K562 (cell line): ENCODE measurements at regions not wholly inside any gene's neighbourhood (a gene's known extent, or its start where the extent isn't known, plus 50 kb on each side); places are given as distances from the start of the nearest gene placed in this dataset.

ENCODE experiments used
- ATAC-seq: fragments of 200-7000 bp; cut with Tn5 transposase; 3 replicates; pipeline ENCODE4 v1.9.1; 2020; ENCODE audit warnings: moderate library complexity
- BruUV-seq: library from RNA; stranded (reverse); fragments of 400-500 nt; replicated peaks from 2 replicates; lab custom pipeline; 2021; lab: Mats Ljungman, UMichigan
- CTCF ChIA-PET: fragments of 300-600 bp; formaldehyde crosslinking; extraction: SDS; loops from one replicate; lab custom pipeline; 2021; ENCODE audit warnings: low intra/inter-chr PET ratio; lab: Yijun Ruan, JAX
- POLR2A ChIA-PET: fragments of 300-600, 350-650 bp; sonication (Branson Sonifier 250); formaldehyde crosslinking; extraction: SDS; loops from one replicate; lab custom pipeline; 2021; ENCODE audit warnings: antibody characterized with exemption, inconsistent platforms; lab: Yijun Ruan, JAX
- DNase-seq, 4 experiments: peaks; one replicate each; pipeline versions ENCODE4 v3.0.0 to v3.0.0-alpha.2; 2011 to 2018; ENCODE audit warnings: low spot score in 3 of 4, mixed read lengths in 3 of 4; ENCODE audit errors: extremely low read depth in 1 of 4
- FAIRE-seq: peaks from 2 replicates; lab custom pipeline; 2011; peaks lifted over from hg19 to GRCh38; lab: Jason Lieb, UNC
- H2AFZ ChIP-seq: 2 replicates; pipeline ENCODE4 v1.6.0; 2011; ENCODE audit warnings: low read depth, low read length, control low read depth, inconsistent platforms
- H3K27ac ChIP-seq: fragments of 200-600 bp; 3 replicates; pipeline ENCODE4 v1.8.0; 2011; ENCODE audit warnings: low read depth, mild to moderate bottlenecking, control low read depth, inconsistent platforms, low read length, moderate library complexity, mixed read lengths; ENCODE audit errors: extremely low read depth
- H3K27me3 ChIP-seq, 2 experiments: fragments of 300-600 bp in 1 of 2; 2 replicates in 1 of 2; 3 replicates in 1 of 2; pipeline versions ENCODE4 v1.6.0 to v1.8.0; 2011; ENCODE audit warnings: inconsistent platforms in 2 of 2, low read length in 2 of 2, mild to moderate bottlenecking in 1 of 2, mixed read lengths in 1 of 2, moderate library complexity in 1 of 2; ENCODE audit not compliant: control insufficient read depth in 2 of 2, insufficient read depth in 2 of 2
- H3K36me3 ChIP-seq: fragments of 300-600 bp; 3 replicates; pipeline ENCODE4 v1.8.0; 2011; ENCODE audit warnings: mild to moderate bottlenecking, low read length, inconsistent platforms; ENCODE audit not compliant: control insufficient read depth, insufficient read depth
- H3K4me1 ChIP-seq, 2 experiments: fragments of 200-600 bp in 1 of 2; replicated peaks in 1 of 2; 2 replicates in 1 of 2; 3 replicates in 1 of 2; pipeline versions ENCODE4 v1.5.1 to v1.8.0; 2011; ENCODE audit warnings: inconsistent platforms in 2 of 2, low read length in 2 of 2, mild to moderate bottlenecking in 1 of 2, mixed read lengths in 1 of 2, moderate library complexity in 1 of 2; ENCODE audit not compliant: control insufficient read depth in 2 of 2, insufficient read depth in 2 of 2
- H3K4me2 ChIP-seq: 2 replicates; pipeline ENCODE4 v1.6.1; 2011; ENCODE audit warnings: low read length, control low read depth, inconsistent platforms, mixed read lengths; ENCODE audit not compliant: insufficient read depth
- H3K4me3 ChIP-seq: fragments of 200-600 bp; sonication (generic), shearing (Covaris generic); 2 replicates; pipeline ENCODE4 v1.5.1; 2016; ENCODE audit warnings: control low read depth, inconsistent platforms
- H3K79me2 ChIP-seq: fragments of 200-600 bp; 3 replicates; pipeline ENCODE4 v1.8.0; 2011; ENCODE audit warnings: low read length, inconsistent platforms; ENCODE audit not compliant: control insufficient read depth, insufficient read depth
- H3K9ac ChIP-seq, 2 experiments: 2 replicates each; pipeline versions ENCODE4 v1.6.0 to v1.6.1; 2011; ENCODE audit warnings: low read depth in 2 of 2, low read length in 2 of 2, control low read depth in 1 of 2, inconsistent platforms in 1 of 2, mild to moderate bottlenecking in 1 of 2, mixed read lengths in 1 of 2; ENCODE audit not compliant: insufficient read depth in 1 of 2
- H3K9me1 ChIP-seq: one replicate; pipeline ENCODE4 v1.6.0; 2011; ENCODE audit warnings: inconsistent platforms, mild to moderate bottlenecking, low read length, moderate library complexity; ENCODE audit not compliant: control insufficient read depth, insufficient read depth
- H3K9me3 ChIP-seq: replicated peaks from 2 replicates; pipeline ENCODE4 v1.5.1; 2011; ENCODE audit warnings: low read depth, low read length, inconsistent platforms; ENCODE audit not compliant: control insufficient read depth, insufficient read depth
- H4K20me1 ChIP-seq: replicated peaks from 2 replicates; pipeline ENCODE4 v1.6.1; 2011; ENCODE audit warnings: low read length, inconsistent platforms, mixed read lengths; ENCODE audit not compliant: control insufficient read depth, insufficient read depth
- CTBP1 ChIP-seq: fragments of 450-650 bp; IDR thresholded peaks from 2 replicates; pipeline ENCODE4 v1.6.1; 2016; ENCODE audit warnings: borderline replicate concordance
- GTF2A2 ChIP-seq: IDR thresholded peaks from 2 replicates; pipeline ENCODE4 v1.6.1; 2016; ENCODE audit warnings: mild to moderate bottlenecking, missing genetic modification characterization, missing compliant biosample characterization
- HBP1 ChIP-seq: fragments of 450-650 bp; formaldehyde crosslinking; IDR thresholded peaks from 2 replicates; pipeline ENCODE4 v1.4.0; 2022; ENCODE audit warnings: missing genetic modification characterization
- MIER1 ChIP-seq: fragments of 450-650 bp; IDR thresholded peaks from 2 replicates; pipeline ENCODE4 v1.6.1; 2016; ENCODE audit warnings: antibody characterized with exemption, mild to moderate bottlenecking, low read depth
- NONO ChIP-seq, 2 experiments: fragments of 200-400 bp in 1 of 2; fragments of 450-650 bp in 1 of 2; formaldehyde crosslinking in 1 of 2; IDR thresholded peaks; 2 replicates each; pipeline ENCODE4 v1.6.1; 2017; ENCODE audit warnings: low read depth in 2 of 2, mild to moderate bottlenecking in 2 of 2, moderate library complexity in 2 of 2, low read length in 1 of 2
- NR2C2 ChIP-seq, 2 experiments: fragments of 200-800 bp in 1 of 2; sonication (Bioruptor generic) in 1 of 2; sonication (generic) in 1 of 2; formaldehyde crosslinking in 1 of 2; IDR thresholded peaks; 2 replicates each; pipeline versions ENCODE4 v1.6.1 to v1.8.0; 2016 to 2022; ENCODE audit warnings: mild to moderate bottlenecking in 1 of 2, missing compliant biosample characterization in 1 of 2, missing genetic modification characterization in 1 of 2, missing genetic modification reagents in 1 of 2
- PPARD ChIP-seq: fragments of 250-450 bp; sonication (Bioruptor Pico); IDR thresholded peaks from 2 replicates; pipeline ENCODE4 v1.8.0; 2022; ENCODE audit warnings: inconsistent platforms, mild to moderate bottlenecking, moderate library complexity
- RAD21 ChIP-seq, 2 experiments: fragments of 250-450 bp in 1 of 2; fragments of 450-650 bp in 1 of 2; sonication (Bioruptor Pico) in 1 of 2; formaldehyde crosslinking in 1 of 2; IDR thresholded peaks in 1 of 2; conservative IDR thresholded peaks in 1 of 2; 2 replicates each; pipeline versions ENCODE4 v1.4.0 to v1.8.0; 2020 to 2022; ENCODE audit warnings: mild to moderate bottlenecking in 2 of 2, moderate library complexity in 1 of 2
- RBM14 ChIP-seq: fragments of 200-400 bp; formaldehyde crosslinking; IDR thresholded peaks from 2 replicates; pipeline ENCODE4 v1.6.1; 2018; ENCODE audit warnings: low read depth, mild to moderate bottlenecking, low read length, moderate library complexity, borderline replicate concordance; ENCODE audit not compliant: insufficient read depth
- ZNF274 ChIP-seq: IDR thresholded peaks from 2 replicates; pipeline ENCODE4 v1.6.1; 2011; ENCODE audit warnings: low read depth, mild to moderate bottlenecking, low read length, moderate library complexity, borderline replicate concordance
- ZNF77 ChIP-seq: fragments of 250-450 bp; sonication (Bioruptor Pico); IDR thresholded peaks from 2 replicates; pipeline ENCODE4 v1.5.0; 2020
- ZNF79 ChIP-seq: fragments of 250-450 bp; sonication (Bioruptor Pico); IDR thresholded peaks from 2 replicates; pipeline ENCODE4 v1.4.0; 2020; ENCODE audit warnings: low read depth, mild to moderate bottlenecking, moderate library complexity
- WGBS: fragments of 100-300 bp; shearing (Covaris generic); methylation state at CpG from one replicate; pipeline ENCODE4 v1.1.6; 2016; ENCODE audit warnings: low coverage, mixed read lengths; ENCODE audit not compliant: insufficient coverage; ENCODE audit errors: missing lambda C conversion rate; 5-methylcytosine and 5-hydroxymethylcytosine counted together
- in situ Hi-C: fragments of 300-500 bp; cut with MboI; formaldehyde crosslinking; loops from 4 replicates; pipeline ENCODE4 v1.15.0; 2018; ENCODE audit warnings: inconsistent platforms, mixed read lengths
- intact Hi-C: fragments of 100-400 bp; cut with micrococcal nuclease; formaldehyde crosslinking; loops from 2 replicates; pipeline ENCODE4 v1.14.2; 2022

- DNase-seq (no peak), FAIRE-seq (no peak), ATAC-seq (no peak)
- peaks cover 0 to 26% of the 10 kb centered on the region in 2 experiments; a peak in 3 of 5 replicates for H3K27me3 ChIP-seq
- H3K4me3 ChIP-seq: no peak overlapping the region
- CTCF ChIA-PET: no interaction called here
- no peak overlapping the region for H2AFZ ChIP-seq
- in situ Hi-C loops: no loop called here
- no peak overlapping the region for H3K27ac ChIP-seq
- WGBS: under 1% methylated on average over 9 of the region's 9 CpGs
- H3K4me1 ChIP-seq: no peaks in the 10 kb centered on the region; a peak in 1 of 5 replicates
- no peaks in the 10 kb centered on the region for H3K36me3 ChIP-seq
- TF ChIP-seq NONO (IDR thresholded peaks at IDR 0.05; ENCODE audit: low read depth in 2 of 2, low read length in 1 of 2) (no peak), CTBP1 (no peak), ZNF77 (CRISPR knock-in tag) (no peak), ZNF79 (CRISPR knock-in tag) (no peak), MIER1 (no peak), RBM14 (no peak), GTF2A2 (tag) (no peak), NR2C2 (CRISPR knock-in tag; IDR thresholded peaks at IDR 0.05) (no peak), NR2C2 (tag; IDR thresholded peaks at IDR 0.05) (no peak), HBP1 (no peak), ZNF274 (no peak), RAD21 (CRISPR knock-in tag; conservative IDR thresholded peaks at IDR 0.05 in 1 of 2, IDR thresholded peaks at IDR 0.05 in 1 of 2) (no peak), PPARD (CRISPR knock-in tag) (no peak)
- POLR2A ChIA-PET: no interaction called here
- H3K9me3 ChIP-seq: no peaks in the 10 kb centered on the region
- intact Hi-C loops: no loop called here
- BruUV-seq: no TSS peak
- no peaks in the 10 kb centered on the region for H3K9me1 ChIP-seq
- H4K20me1 ChIP-seq: no peaks in the 10 kb centered on the region
- no peak overlapping the region for H3K4me2 ChIP-seq
- H3K79me2 ChIP-seq: no peaks in the 10 kb centered on the region
- H3K9ac ChIP-seq: no peak overlapping the region
Observed at GRCh38 chr5:53206562-53206961, 97.0 kb upstream of the MOCS2 start.
